ENCODE measurements at regions not wholly inside any gene's neighbourhood (a gene's known extent, or its start where the extent isn't known, plus 50 kb on each side); places are given as distances from the start of the nearest gene placed in this dataset.

- H3K4me2 ChIP-seq (ENCODE audit: insufficient read depth, low read length): no peak overlapping the region
- H3K27ac ChIP-seq (ENCODE audit: insufficient read depth, low read depth, low read length): no peak overlapping the region
- H3K9me3 ChIP-seq (replicated peaks; ENCODE audit: control insufficient read depth, insufficient read depth, low read length): no peaks in the 10 kb centered on the region
- dilution Hi-C loops (cut with MboI; ENCODE audit: extremely low pct_ligation_motif_present, low sequenced_read_pairs) (no loop called here), intact Hi-C loops (cut with micrococcal nuclease) (no loop called here)
- no TSS peak for BruUV-seq (replicated peaks)
- no peaks in the 10 kb centered on the region for H3K4me1 ChIP-seq (ENCODE audit: control insufficient read depth, extremely low read depth, insufficient read depth, low read length)
- POLR2A ChIA-PET: no interaction called here
- no peaks in the 10 kb centered on the region for H4K20me1 ChIP-seq (replicated peaks; ENCODE audit: control insufficient read depth, extremely low read depth, insufficient read depth, low read length)
- H3K79me2 ChIP-seq (ENCODE audit: control insufficient read depth, insufficient read depth, low read length): no peaks in the 10 kb centered on the region
- H3K9ac ChIP-seq (replicated peaks; ENCODE audit: extremely low read depth, insufficient read depth, low read length): no peak overlapping the region
- TF ChIP-seq CTCF (IDR thresholded peaks at IDR 0.05; ENCODE audit: extremely low read depth in 1 of 2, insufficient read depth in 1 of 2, low read depth in 1 of 2, low read length in 2 of 2) (no peak), MYC (IDR thresholded peaks at IDR 0.05; ENCODE audit: low read depth, low read length) (no peak), EZH2 (IDR thresholded peaks at IDR 0.05; ENCODE audit: borderline replicate concordance, low read depth, low read length, severe bottlenecking) (no peak), GATA2 (IDR thresholded peaks at IDR 0.05; ENCODE audit: insufficient read depth, insufficient read length, low read depth, low read length) (no peak), POLR2A (IDR thresholded peaks at IDR 0.05; ENCODE audit: low read depth, low read length) (no peak), POLR2AphosphoS5 (IDR thresholded peaks at IDR 0.05; ENCODE audit: insufficient read depth, low read depth, low read length) (no peak), FOS (IDR thresholded peaks at IDR 0.05; ENCODE audit: borderline replicate concordance, insufficient read depth, low read length) (no peak), JUN (IDR thresholded peaks at IDR 0.05; ENCODE audit: borderline replicate concordance, insufficient read depth, insufficient read length, low read depth) (no peak)
- TF ChIP-seq, protein P1, sequence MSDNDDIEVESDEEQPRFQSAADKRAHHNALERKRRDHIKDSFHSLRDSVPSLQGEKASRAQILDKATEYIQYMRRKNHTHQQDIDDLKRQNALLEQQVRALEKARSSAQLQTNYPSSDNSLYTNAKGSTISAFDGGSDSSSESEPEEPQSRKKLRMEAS (IDR thresholded peaks at IDR 0.05; ENCODE audit: insufficient read depth, insufficient read length): no peak
- DNase-seq (ENCODE audit: low read depth, low spot score) (no peak), FAIRE-seq (no peak)
- CTCF ChIA-PET: no interaction called here
- H3K9me1 ChIP-seq (replicated peaks; ENCODE audit: control insufficient read depth, extremely low read depth, insufficient read depth, low read length): no peaks in the 10 kb centered on the region
- no peaks in the 10 kb centered on the region for H3K36me3 ChIP-seq (ENCODE audit: control insufficient read depth in 2 of 2, extremely low read depth in 1 of 2, insufficient read depth in 2 of 2, low read length in 2 of 2)
- H2AFZ ChIP-seq (ENCODE audit: low read depth, low read length): no peak overlapping the region
- H3K27me3 ChIP-seq (ENCODE audit: control insufficient read depth in 2 of 2, insufficient read depth in 2 of 2, low read length in 2 of 2): no peaks in the 10 kb centered on the region
- H3K4me3 ChIP-seq (replicated peaks in 1 of 3; ENCODE audit: insufficient read depth in 1 of 3, low read depth in 1 of 3, low read length in 3 of 3): no peak overlapping the region
These were observed 279.6 kb downstream of the HS3ST3A1 start for GRCh38 chr17:13321951-13322701.

Measured in endothelial cell of umbilical vein (primary cell).